SHP77 (cell line): ENCODE measurements at regions not wholly inside any gene's neighbourhood (a gene's known extent, or its start where the extent isn't known, plus 50 kb on each side); places are given as distances from the start of the nearest gene placed in this dataset.
A peak's percentile ranks its signal among the peaks of the same experiment; 100 is the strongest.
"Not testable (repeated sequence)": the region's sequence is repeated elsewhere in the genome, so short reads cannot be mapped to it uniquely, and the experiment has no call there.

Experiments used
- DNase-seq, 2 experiments: peaks; one replicate each; lab custom pipeline; 2025; lab: John Stamatoyannopoulos, UW

GRCh38 chr5:51165621-51166020 is 217.6 kb upstream of the ISL1 start:
- not testable (repeated sequence) for DNase-seq

GRCh38 chr5:51172903-51173626 is 210.2 kb upstream of the ISL1 start:
- peak in 1 of 2 experiments; percentile 40 for DNase-seq

DNA sequence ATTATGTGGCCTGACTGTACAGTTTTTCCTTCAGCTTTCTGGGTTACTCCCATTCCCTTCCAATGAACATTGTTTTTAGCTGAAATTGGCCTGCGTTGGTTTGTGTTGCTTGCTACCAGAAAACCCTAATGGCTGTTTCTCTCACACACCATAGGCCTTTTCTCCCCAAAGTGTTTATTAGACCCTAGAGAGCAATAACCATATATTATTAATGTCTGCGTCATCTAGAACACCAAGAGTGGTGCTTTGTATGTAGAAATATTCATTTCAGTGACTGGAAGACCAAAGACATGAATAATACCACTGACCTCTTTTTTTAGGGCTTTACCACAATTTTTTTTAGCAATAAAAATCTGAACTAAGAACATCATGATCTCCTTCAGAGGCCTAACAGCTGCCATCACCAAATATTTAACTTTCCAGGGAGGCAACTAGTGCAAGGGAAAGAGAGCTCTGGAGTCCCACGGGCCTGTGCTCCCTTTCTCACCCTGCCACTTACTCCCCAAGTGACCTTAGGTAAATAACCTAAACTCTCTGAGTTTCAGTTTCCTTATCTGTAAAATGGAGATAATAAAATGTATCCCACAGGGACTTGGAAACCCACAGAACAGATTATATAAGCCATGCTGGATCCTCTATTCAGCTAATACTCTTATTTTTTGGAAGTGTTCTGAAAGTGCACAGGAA is 201.9 kb upstream of the ISL1 start:
- no peak for DNase-seq

- DNase-seq = no peak
Measured at GRCh38 chr5:51185850-51186329, 197.4 kb upstream of the ISL1 start.

GRCh38 chr5:51188001-51188591 is 195.2 kb upstream of the ISL1 start:
- DNase-seq = no peak

GRCh38 chr5:51194671-51195070 is 188.6 kb upstream of the ISL1 start:
- DNase-seq = peak; percentile 47 to 57

DNA sequence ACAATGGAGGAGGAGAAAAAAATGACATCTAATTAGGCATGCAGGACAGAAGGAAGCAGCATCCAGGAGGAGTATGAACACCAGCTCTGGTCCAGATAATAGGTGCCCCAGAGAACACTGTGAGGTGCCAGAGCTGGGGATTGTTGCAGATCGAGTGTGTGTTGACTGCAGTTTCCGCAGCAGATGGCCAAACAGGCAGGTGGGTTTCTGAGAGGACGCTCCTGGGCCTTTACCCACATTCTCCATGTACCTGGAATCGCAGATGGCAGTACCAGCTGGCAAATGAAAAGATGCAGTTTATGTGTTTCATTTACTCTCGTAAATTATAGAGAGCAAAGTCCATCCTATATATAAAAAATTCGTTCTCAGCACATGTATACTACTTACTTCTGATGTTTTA is 182.2 kb upstream of the ISL1 start:
- DNase-seq = peak; percentile 70 to 80

DNA sequence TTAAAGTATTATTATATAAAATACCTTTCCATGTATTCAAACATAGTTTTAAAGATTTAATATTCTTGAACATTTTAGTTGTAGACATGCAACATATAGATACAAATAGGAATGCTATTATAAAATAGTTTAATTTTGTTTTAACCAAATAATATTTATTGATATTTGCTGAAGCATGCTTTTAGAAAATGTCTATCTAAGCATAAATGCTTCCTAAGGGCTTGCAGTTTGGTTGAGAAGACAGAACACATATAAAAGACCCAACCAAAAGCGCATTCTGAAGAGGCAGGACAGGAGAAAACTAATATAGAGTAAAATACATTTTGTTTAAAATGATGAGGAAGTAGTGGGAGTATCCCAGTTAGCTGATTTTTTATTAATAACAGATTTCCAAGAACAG is 181.5 kb upstream of the ISL1 start:
- no peak for DNase-seq

DNA sequence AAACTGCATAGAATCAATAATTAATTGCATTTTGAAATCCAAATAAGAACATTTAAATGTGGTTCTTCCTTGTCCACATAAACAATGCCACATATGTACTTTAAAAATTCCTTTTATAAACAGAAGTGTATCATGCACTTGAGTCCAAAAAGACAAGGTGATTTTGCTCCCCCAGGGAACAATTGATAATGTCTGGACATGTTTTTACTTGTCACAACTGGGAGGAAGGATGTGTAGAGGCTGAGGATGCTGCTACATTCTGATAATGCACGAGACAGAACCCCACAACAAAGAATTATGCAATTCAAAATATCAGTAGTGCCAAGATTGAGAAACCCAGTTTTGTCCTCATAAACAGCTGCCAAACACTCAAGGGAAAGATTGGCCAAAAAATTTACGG is 181.1 kb upstream of the ISL1 start:
- no peak for DNase-seq

GRCh38 chr5:51203598-51203997 is 179.7 kb upstream of the ISL1 start:
- no peak for DNase-seq

GRCh38 chr5:51208296-51208695 is 175.0 kb upstream of the ISL1 start:
- DNase-seq = no peak

DNA sequence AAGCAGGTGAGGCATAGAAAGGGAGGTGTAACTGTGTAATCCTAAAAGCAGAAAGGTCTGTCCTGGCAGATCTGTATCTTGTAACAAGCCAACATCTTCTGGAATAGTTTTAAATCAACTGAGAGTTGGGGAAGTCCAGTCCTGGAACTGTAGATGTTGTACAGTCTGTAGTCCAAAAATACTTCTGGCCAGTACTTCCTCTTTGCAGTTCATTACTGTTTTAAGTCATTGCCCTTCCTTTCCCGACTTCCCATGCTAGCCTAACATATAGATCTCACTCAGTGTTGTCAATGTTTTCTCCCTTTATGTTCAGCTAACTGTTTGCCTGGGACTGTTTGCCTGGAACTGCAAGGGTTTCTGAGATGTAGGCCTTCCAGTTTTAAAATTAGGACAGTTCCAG is 168.5 kb upstream of the ISL1 start:
- no peak for DNase-seq

DNA sequence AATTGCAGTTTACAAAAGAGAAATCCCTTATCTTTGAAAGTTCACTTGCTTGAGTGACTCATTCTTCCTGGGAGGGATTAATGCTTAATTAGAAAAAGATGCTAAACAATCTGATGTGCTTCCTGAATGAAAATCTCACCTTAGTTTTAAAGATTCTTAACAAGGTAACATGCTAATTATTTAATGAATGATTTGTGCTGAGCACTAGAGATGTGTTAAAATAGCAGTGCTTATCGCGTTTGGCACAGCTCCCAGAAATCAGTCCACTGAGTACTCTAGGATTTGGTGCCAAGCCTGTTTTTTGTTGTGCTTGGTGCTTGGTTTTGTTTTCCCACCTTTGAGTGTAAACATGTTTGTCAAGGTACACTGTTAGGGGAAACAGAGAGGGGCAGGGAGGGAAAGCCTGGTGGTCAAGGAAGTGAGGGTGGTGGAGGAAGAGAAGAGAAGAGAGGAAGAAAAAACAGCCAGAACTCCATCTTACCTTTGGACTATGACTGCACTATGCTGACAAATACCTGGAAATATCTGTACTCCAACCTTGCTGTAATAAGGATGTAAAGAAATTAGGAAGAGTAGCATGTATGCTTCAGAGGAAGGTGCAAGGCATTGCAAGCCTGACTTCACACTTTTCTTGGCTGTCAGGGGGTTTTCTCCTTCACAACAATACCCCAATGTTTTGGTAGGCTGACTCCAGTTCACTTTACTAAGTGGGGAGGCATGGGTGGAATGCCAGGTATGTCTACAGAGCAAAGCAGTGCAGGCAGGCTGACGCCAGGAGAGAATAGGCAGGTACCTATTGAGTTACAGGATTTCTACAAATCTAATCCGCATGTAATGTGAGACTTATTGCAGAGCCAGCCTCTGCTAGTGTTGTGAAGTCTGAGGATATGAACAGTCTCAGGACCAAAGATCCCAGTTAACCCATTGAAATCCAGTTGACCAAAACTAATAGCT is 157.2 kb upstream of the ISL1 start:
- DNase-seq = peak in 1 of 2 experiments; percentile 10

GRCh38 chr5:51227963-51228470 is 155.2 kb upstream of the ISL1 start:
- DNase-seq = no peak

- no peak for DNase-seq
Measured at GRCh38 chr5:51230336-51230735, 152.9 kb upstream of the ISL1 start.

DNA sequence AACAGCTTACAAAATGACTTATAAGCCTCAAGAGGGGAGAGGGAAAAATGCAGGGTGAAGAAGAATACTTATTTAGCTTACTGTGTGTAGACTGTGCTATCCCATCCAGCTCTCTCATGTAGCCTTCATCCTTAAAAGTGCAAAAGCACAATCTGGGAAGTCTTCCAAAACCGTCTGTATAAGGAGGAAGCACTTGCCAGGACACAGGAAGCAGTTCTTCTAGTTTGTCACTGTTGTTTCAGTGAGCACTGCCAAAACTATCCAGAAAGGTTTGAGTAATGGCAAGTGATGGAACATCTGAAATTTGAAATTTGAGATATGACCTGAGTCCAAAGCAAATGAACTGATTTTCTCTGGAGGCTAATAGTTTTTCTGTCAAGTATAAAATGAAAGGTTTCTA is 140.8 kb upstream of the ISL1 start:
- DNase-seq = no peak

GRCh38 chr5:51250957-51251356 is 132.3 kb upstream of the ISL1 start:
- not testable (repeated sequence) for DNase-seq

GRCh38 chr5:51271261-51271660 is 112.0 kb upstream of the ISL1 start:
- DNase-seq = no peak

GRCh38 chr5:51273021-51273420 is 110.2 kb upstream of the ISL1 start:
- DNase-seq = no peak

GRCh38 chr5:51273871-51274270 is 109.4 kb upstream of the ISL1 start:
- no peak for DNase-seq

DNA sequence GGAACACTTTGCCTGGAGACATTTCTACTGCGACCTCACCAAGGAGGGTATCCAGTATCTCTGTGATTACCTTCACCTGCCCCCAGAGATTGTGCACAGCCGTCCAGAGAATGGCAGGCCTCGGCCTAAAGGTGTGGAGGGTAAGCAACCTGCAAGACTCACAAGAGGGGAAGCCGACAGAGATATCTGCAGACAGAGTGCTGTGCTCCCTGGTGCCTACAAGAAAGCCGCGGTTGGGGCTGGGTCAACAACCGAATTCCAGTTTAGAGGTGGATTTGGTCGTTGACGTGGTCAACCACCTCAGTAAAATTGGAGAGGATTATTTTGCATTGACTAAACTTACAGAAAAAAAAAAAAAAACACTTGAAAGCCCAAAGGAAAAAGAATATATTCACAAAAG is 107.8 kb upstream of the ISL1 start:
- DNase-seq = no peak

DNA sequence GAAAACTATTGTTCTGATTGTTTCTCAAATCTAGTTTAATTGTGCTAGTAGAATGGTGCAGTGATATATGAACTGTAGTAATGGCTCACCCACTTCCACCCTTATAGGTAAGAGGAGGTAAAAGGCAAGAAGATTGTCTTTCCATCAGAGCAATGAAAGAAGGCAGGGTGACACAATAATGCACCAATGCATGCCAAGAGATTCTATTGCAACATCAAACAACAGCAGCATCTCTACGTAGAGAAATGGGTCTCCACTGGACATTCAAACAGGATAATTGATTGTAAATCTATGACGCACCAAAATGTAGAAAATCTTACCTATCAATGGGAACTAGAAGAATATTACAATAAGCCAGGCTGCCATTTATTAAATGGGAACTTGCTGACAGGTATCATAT is 107.0 kb upstream of the ISL1 start:
- DNase-seq = no peak
